Choroid plexus epithelial cell (primary cell): ENCODE measurements at regions not wholly inside any gene's neighbourhood (a gene's known extent, or its start where the extent isn't known, plus 50 kb on each side); places are given as distances from the start of the nearest gene placed in this dataset.
"Not testable (repeated sequence)": the region's sequence is repeated elsewhere in the genome, so short reads cannot be mapped to it uniquely, and the experiment has no call there.

Experiments
- DNase-seq: peaks from one replicate; pipeline ENCODE4 v3.0.0-alpha.2; 2010; ENCODE audit warnings: low read depth
- H3K4me3 ChIP-seq: 2 replicates; pipeline ENCODE4 v1.5.1; 2011; ENCODE audit warnings: low read depth, mild to moderate bottlenecking, control low read depth, low read length, moderate library complexity
- TF ChIP-seq, protein P1 (sequence below): conservative IDR thresholded peaks from 2 replicates; pipeline ENCODE4 v1.5.1; 2011; ENCODE audit warnings: low read depth, mild to moderate bottlenecking, control low read depth, inconsistent platforms, low read length, moderate library complexity

DNA sequence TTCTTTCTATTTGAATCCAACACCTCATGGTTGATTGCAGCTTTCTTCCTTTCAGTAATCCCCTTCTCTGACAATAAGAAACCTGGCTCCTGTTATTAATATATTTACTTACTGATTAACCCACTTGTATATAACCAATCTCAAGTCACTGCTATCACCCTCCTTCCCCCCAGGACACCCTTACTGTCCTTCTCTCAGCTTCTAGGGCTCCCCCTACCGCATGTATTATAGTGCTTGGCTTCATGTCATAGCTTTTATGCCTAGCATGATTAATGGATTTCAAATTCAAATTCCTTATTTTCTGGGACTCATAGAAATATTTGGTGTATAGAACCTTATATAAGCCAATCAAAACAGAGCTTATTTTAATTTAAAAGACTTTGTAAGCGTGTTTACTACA, 75.7 kb upstream of the BNIP2 start:
- H3K4me3 ChIP-seq: no peak overlapping the region
- TF ChIP-seq, protein P1, sequence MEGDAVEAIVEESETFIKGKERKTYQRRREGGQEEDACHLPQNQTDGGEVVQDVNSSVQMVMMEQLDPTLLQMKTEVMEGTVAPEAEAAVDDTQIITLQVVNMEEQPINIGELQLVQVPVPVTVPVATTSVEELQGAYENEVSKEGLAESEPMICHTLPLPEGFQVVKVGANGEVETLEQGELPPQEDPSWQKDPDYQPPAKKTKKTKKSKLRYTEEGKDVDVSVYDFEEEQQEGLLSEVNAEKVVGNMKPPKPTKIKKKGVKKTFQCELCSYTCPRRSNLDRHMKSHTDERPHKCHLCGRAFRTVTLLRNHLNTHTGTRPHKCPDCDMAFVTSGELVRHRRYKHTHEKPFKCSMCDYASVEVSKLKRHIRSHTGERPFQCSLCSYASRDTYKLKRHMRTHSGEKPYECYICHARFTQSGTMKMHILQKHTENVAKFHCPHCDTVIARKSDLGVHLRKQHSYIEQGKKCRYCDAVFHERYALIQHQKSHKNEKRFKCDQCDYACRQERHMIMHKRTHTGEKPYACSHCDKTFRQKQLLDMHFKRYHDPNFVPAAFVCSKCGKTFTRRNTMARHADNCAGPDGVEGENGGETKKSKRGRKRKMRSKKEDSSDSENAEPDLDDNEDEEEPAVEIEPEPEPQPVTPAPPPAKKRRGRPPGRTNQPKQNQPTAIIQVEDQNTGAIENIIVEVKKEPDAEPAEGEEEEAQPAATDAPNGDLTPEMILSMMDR: peak; percentile 19
- DNase-seq: peak; percentile 4

DNA sequence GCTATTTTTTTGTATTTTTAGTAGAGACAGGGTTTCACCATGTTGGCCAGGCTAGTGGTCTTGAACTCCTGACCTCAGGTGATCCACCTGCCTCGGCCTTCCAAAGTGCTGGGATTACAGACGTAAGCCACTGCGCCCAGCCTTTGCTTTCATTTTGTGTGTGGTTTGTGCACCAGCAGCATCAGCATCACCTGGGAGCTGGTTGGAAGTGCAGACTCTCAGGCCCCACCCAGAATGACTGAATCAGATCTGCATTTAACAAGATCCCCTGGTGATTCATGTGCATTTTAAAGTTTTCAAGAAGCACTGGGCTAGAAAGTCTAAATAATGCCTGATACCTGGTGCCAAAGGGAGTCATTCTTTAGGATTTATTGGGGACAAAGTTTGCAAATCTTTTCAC, 73.4 kb upstream of the BNIP2 start:
- no peak for DNase-seq
- no peak overlapping the region for H3K4me3 ChIP-seq
- TF ChIP-seq, protein P1: no peak

DNA sequence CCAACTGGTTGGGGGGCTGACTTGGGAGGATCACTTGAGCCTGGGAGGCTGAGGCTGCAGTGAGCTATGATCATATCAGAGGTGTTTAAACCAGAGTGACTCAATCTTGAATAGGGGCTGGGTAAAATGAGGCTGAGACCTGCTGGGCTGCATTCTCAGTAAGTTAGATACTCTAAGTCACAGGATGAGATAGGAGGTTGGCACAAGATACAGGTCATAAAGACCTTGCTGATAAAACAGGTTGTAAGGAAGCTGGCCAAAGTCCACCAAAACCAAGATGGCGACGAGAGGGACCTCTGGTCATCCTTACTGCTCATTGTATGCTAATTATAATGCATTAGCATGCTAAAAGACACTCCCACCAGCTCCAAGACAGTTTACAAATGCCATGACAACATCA, 71.1 kb upstream of the BNIP2 start:
- not testable (repeated sequence) for DNase-seq, H3K4me3 ChIP-seq

DNA sequence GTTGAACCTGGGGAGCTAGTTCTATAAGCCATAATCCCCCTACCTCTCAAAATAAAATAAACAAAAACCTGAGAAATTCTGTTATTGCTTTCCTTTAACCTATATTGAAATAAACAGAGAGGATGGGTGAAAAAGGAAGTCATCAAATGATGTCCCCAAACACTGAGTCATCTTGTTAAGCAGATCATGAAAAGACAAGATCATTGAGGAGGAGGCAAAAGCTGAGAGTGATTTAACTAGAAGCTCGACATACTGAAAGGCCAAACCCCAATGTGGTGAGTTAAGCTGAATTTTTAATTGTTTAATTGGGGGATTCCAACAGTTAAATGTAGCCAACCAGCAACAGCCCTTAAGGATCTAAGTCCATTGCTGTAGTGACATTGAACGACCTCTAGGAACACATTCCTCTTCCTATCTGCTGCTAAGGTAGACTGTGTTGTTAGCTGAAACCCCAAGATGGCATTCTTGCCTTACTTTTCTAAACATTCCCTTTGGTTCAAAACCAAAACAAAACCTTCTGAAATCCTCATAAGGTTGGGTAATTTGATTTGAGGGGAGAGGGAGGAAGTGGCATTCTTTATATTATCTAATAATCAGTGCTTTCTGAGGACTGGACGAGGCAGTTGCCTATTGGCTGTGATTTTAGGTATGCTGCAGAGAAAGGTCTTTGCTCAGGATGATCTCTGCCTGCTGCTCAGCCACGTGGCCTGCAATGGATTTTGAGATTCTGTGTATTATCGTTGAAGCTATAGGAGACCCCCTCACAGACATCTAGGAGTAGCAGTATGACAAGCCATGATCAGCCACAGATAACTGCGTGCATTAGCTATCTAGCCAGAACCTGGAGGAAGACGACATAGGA, 62.7 kb upstream of the BNIP2 start:
- peak; percentile 20 for DNase-seq
- no peak overlapping the region for H3K4me3 ChIP-seq
- TF ChIP-seq, protein P1: peak; percentile 6

DNA sequence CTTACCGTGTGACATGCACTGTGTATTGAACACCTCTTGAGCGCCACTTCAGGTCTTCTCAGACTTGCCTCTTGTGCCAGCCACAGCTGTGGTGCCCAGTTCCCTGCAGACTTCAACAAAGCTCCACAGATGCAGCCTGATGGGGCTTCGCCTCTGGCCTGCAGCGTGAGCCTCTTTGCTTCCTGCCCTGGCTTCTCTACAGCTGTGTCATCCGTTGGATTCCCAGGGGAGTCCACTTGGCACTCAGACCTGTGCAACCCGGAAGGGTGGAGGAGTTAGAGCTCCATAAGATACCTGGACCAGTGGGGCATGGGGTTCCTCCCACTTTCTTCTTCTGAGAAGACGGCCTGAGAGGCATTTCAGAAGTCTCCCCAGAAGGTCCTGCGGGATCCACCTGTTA, 57.7 kb upstream of the BNIP2 start:
- DNase-seq: no peak
- no peak overlapping the region for H3K4me3 ChIP-seq
- TF ChIP-seq, protein P1: no peak

DNA sequence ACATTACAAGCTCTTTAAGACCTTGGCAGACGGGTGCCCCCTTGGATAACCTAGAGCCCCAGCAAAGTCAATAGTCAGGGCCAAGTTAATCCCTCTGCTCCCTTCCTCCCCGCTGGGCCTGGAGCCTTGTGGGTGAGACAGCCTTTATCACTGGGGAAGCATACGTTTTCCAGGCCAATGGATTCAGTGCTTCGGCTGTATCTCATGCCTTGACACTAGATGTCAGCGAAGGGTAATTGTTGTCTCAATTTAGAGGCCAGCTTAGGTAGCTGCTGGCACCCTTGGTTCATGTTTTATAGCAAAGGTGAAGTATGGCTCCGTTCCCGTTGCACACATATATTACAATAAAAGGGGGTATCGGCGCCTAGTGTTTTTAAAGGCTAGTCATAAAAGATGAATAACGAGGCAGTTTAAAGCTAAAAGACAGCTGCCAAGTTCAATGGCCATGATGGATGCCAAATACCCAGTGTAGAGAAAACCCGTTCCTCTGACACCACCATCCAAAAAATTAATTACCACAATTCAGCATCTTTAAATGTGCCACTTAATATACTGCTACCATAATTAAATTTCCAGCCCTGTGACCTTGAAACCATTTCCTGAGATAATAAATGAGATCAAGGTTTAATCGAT, 52.3 kb upstream of the BNIP2 start:
- DNase-seq: peak; percentile 25
- no peak overlapping the region for H3K4me3 ChIP-seq
- TF ChIP-seq, protein P1: peak; percentile 42

DNA sequence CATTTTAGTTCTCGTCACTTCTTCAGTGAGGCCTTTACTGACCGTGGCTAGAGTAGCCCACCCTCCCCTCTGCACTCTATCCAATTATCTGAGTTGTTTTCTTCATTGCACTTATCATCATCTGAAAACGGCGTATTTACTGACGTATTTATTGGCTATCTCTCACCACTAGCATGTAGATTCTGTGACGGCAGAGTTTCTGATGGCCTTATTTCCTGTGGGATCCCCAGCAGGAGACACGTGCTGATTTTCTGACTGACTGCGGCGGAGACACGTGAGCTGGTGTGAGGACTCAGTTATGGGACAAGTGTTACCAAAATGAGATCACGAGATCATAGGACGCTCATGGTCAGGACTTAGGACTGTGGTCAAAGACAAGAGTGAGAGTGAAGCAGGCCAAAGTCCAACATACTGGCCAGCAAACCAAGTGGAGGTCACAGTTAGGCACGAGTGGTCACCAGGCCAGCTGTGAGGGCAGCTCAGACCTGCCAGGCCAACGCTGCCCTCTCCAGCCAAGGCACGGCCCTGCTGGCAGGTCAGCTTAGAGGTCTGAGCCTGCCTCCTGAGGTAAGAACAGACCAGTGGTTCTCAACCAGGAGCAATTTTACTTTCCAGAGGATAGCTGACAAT, 50.6 kb upstream of the BNIP2 start:
- TF ChIP-seq, protein P1: no peak

More for the DNA sequence above, 50.6 kb upstream of the BNIP2 start:
- H3K4me3 ChIP-seq: no peak overlapping the region
- DNase-seq: no peak
